Renal cortex interstitium (tissue), 11 donors: ENCODE measurements at regions not wholly inside any gene's neighbourhood (a gene's known extent, or its start where the extent isn't known, plus 50 kb on each side); places are given as distances from the start of the nearest gene placed in this dataset.
A peak's percentile ranks its signal among the peaks of the same experiment; 100 is the strongest.

Experiments used
- DNase-seq, 11 donors: peaks; one replicate each; pipeline ENCODE4 v3.0.0-alpha.2; 2013; ENCODE audit warnings: low read depth in 9 of 11, low spot score in 4 of 11; ENCODE audit errors: extremely low read depth in 1 of 11

DNA sequence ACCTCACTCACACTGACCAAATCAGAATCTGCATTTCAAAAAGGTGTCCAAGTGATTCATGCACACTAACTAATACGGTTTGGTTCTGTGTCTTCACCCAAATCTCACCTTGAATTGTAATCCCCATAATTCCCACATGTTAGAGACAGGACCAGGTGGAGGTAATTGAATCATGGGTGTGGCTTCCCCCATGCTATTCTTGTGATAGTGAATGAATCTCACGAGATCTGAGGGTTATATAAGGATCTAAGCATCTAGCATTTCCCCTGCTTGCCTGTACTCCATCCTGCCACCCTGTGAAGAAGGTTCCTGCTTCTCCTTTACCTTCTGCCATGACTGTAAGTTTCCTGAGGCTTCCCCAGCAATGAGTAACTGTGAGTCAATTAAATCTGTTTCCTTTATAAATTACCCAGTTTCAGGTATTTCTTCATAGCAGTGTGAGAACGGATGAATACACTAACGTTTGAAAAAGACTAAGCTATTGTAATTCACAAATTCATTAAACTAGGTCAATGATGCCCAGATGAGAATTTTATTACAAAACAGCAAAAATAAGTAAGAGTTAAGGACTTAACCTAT, 759.1 kb downstream of the GALC start:
- DNase-seq: no peak

DNA sequence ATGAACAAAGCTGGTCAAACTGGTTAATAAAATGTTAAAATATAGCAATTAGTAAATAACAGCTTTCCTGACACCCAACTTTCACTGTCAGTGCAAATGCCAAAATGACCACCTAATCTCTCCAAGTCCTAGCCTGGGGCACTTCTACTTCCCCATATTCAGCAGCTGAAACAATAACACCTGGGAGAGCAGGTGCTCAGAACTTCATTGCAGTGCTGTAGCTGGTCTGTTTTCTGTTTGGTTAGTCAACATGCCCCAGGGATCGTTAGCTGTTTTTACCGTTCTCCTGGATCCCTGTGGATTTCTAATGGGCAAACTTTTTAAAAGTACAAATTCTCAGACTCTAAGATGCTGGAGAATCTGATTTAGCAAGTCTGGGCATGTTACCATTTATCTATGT, 759.7 kb downstream of the GALC start:
- no peak for DNase-seq

DNA sequence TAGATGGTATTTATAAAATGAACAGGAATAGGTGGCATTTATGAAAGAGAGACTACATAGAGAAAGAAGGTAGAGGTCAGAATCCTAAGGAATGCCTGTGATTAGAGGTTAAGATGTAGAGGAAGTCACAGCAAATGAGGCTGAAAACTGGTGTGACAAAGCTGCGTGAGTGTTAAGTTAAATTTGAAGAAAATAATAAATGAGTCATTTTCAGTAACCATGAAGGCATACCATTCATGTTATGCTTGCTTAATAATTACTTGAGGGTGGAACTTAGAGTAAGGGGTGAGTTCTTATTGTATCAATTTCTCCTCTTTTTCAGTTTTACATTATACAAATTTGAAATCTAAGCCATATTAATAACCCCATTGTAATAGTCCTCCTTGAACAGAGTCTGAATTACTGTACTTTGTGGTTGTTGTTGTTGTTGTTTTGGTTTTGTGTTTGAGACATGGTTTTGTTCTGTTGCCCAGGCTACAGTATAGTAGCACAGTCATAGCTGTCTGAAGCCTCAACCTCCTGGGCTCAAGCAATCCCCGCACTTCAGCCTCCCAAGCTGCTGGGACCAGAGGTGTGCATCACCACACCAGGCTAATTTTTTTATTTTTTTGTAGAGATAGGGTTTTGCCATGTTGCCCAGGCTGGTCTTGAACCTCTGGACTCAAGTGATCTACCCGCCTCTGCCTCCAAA, 761.5 kb downstream of the GALC start:
- DNase-seq: no peak

DNA sequence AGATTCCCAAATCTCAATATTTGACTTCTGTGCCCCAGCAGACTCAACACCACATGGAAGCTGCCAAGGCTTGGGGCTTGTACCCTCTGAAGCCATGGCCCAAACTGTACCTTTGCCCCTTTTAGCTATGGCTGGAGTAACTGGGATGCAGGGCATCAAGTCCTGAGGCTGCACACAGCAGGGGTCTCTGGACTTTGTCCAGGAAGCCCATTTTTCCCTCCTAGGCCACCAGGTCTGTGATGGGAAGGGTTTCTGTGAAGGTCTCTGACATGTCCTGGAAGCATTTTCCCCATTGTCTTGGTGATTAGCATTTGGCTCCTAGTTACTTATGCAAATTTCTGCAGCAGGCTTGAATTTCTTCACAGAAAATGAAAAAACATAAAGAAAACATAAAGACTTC, 762.3 kb downstream of the GALC start:
- no peak for DNase-seq

DNA sequence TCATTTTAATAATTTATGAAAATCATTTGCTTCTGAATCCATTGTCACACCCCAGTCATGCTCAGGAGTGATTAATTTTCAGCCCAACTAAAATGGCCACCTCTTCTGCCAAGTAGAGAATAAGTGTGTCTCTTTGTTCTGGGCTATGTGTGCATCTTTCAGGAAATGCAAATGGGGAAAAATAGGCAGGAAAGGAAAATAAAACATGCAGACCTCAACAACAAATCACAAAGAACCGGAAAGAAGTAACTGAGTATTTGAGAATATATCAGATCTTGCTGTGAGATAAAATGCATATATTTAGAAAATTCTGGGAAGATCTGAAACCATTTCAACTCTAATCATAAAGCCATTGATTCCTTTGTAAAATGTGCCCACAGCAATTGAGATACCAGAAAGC, 763.9 kb downstream of the GALC start:
- no peak for DNase-seq

DNA sequence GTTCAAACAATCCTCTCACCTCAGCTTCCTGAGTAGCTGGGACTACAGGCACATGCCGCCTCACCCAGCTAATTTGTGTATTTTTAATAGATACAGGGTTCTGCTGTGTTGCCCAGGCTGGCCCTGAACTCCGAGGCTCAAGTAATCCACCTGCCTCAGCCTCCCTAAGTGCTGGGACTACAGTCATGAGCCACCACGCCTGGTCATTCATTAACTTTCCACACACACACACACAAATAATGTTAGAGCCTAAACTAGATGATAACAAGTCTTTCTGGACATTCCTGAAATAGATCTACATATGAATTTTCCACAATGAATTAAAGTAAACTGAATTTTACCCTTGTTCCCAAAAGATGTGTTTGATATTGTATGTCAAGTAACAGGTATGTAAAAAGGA, 776.0 kb downstream of the GALC start:
- no peak for DNase-seq

DNA sequence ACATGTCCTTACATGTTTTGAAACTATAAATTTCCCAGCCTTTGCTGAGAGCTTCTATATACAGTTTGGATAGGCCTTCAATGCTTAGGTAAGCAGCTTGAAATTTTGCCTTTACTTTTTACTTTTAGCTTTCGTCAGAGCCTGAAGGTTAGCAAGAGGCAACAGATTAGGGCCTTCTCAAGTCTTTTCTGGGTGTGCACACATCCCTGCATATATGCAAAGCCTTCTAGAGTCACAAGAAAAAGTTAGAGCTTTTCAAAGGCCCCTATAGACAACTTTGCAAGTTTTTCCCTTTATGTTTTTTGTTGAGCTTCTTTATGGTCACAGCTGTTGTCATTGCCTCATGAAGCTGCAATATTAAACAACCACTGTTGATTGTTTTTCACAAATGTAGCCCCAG, 778.4 kb downstream of the GALC start:
- no peak for DNase-seq

DNA sequence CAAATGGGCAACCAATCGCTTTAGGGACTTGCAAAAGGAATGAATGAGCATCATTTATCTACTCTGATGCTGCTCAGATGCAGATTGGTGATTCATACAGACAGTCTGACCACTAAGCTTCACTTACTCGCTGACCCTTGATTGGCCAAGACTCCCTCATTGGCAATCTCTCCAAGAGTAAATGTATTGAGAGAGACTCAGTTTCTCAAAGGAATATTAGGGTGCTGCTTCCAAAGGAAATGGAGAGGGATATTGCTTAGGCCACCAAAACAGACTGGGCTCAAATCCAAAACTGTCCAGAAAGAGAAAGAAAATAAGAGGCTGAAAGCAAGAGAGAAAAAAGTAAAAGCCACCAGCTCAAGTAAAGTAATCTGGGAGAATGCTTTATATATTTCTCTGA, 785.2 kb downstream of the GALC start:
- DNase-seq: no peak

DNA sequence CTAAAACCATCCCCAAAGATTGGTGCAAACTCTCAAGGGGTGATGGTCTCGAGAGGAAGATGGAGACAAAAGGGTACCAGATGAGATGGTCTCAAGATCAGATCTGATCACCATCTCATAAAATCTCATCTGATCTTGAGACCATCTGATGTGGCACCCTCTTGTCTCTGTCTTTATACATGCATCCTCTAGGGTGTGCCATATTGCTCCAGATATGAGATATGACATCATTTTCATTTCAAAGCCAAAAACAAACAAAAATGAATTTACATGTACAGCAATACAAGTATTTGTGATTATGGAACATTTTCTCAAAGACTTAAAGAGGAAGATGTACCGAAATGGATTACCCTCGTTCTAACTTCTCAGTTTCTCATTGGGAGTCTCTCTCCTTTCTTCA, 787.2 kb downstream of the GALC start:
- DNase-seq: no peak

DNA sequence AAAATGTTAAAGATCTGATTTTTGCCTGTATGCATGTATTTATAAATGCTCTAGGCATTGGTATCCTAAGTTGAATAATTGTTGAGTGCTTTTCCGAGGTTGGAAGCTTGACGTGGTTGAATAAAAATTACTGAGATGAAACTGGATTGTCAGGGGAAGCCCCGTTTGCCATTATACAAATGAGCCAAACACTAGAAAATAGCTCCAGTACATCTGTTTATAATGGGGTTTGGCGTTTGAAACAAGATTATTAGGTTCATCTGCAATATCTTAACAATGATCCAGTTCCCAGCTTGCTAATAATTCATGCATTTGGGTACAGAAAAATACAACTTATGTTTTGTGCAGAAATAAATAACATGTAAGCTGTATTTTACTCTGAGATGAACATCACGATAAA, 789.6 kb downstream of the GALC start:
- no peak for DNase-seq

DNA sequence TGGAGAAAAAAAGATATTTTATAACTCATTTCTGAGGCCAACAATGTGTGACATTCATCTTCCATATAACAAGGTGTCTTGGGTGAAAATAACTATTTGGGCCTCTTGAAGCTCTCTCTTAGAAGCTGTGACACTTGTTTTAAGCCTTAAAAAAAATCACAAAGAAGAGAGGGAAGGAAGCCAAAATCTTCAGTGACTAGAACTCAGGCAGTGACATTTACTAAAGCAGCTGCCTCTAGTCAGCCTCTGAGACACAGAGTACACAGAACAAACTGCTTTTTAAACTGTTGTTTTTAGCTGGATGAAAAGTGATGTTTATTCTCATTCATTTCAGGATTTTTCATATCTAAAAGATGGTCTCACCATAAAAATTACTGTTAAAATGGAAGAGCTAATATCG, 793.6 kb downstream of the GALC start:
- peak in 9 of 11 donors; percentile 10 to 56 (median 25) for DNase-seq

DNA sequence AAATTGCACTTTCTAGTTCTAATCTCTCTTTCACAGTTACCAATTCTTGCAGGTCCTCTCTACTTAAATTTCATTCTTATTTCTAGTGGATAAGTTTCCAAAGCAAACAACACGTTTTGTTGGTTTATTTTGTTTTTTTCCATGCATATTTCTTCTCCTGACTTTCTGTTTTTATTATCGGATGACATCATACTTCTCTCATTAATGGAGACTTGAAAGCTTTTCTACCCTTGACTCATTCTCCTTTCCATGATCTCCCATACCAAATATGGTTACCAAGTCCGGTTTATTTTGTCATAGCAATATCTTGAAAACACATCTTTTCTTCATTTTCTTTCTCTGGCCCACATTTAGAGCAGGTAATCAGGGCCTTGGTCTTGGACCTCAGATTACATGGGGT, 796.5 kb downstream of the GALC start:
- DNase-seq: no peak

DNA sequence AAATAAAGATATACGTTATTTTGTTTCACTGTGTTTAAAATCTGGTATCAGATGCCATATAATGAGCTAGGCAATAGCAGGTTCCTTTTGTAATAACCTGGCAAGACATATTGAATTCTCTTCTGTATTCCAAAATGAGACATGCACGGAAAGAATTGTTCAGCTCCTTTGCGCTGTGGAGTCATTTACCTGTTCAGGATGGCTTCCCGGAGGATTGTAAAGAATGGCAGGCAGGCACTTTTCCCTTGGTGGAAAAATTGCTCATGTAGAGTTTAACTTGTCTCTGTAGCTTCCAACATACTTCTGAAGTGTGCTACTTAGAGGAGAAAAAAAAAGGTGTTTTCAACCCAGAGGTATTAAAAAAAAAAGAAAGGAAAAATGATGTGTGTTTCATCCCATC, 805.2 kb downstream of the GALC start:
- DNase-seq: no peak

DNA sequence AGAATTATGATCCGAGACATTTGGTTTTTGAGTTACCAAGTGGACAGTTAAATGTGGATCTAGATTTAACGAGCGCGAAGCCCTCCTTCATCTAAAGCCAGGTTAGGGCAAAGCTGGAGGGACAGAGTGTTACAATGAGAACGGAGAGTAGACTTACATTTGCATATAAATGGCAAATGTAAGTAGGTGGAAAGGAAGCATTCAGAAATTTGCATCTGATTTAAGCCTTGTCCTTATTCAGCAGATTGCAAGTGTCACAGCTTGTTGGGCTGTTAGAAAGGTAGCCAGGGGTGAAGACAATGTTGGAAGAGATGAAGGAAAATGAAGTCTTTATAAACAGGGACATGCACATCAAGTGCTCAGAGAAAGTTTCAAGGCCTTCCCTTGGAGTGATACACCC, 806.2 kb downstream of the GALC start:
- DNase-seq: no peak

DNA sequence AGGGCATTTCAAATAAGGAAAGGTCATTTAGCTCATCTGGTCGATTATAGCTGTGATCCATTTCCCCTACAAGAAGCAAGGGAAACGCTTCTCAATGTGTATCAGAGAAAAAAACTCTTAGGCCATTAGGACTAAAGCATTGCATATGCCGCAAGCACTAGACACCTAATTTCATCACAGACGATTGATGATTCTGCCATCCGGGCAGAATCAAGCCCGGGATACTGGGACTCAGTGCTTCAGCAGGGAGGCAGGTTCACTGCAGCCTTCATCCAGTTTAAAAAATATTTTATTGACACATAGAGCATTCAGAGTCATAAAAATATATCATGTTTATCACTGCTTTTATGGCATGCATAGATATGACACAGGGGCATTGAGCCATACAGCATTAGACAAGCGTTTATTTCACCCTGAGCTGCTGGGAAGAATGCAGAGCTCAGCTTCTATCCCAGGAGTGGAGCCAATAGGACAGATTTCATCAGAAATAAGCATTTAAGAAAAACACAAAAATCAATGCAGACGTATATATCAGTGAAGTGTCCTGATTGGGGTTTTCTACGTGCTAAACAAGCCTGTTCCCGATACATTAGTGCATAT, 806.9 kb downstream of the GALC start:
- DNase-seq: no peak

DNA sequence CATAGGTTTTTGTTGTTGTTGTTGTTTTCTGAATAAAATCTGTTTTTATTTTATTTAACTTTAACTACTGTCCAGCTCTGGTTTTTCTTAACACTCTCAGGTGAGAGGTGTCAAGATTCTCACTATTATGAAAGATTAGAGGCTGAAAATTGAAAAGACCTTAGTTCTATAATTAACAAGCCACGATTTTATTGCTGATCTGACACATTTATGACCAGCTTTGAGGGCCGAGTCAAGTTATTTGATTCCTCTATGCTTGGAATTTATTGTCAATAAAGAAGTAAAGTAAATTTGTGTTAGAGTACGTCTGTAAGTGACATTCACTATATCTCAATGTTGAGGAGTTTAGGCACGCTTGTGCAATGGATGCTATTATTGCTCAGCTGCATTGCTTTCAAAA, 808.8 kb downstream of the GALC start:
- no peak for DNase-seq

DNA sequence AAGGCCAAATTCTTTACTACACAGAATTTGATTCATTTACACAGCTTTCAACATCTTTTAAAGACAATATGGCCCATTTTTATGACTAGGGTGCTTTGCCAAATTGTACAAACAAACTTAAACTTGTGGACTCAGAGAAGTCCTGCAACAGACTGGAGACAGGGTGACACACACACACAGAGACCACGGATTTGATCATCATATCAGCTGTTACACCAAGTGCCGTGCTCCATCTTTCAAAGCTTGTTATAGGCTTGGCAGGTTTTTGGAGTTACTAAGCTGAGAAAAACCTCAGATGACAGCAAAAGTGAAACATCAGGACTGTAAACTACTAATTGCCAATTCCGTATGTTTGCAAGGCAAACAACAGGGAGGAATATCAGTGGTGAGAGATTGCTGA, 811.7 kb downstream of the GALC start:
- no peak for DNase-seq

DNA sequence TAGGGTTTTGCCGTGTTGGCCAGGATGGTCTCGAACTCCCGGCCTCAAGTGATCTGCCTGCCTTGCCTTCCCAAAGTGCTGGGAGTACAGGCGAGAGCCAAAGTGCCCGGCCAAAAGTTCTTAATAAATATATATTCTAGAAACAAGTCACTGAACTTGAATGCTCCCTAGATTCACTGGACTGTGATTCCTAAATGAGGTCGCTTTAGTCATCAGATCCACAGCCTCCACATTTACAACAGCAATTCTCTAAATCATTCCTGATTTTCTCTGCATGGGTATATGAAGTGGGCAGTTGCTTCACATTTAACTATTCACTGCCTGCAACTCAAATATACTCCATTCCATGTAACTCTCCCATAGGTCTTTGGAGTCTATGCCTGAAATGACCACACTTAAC, 813.0 kb downstream of the GALC start:
- no peak for DNase-seq

DNA sequence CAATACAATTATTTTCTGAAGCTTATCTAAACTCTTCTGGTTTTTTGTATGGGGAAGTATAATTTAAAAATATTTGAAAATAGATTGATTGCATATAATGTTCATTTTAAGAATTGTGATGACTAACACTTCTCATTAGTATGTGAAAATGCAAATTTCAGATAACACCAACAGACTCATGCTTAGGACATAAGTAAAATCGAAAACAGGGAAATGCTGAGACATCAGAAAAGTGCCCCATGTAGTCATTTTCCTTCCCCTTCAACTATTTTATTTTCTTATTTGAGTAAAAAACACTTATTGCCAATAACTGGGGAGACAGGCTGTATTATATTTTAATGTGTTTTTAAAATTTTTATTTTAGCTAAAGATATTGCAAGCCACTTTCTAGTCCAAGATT, 814.7 kb downstream of the GALC start:
- no peak for DNase-seq

DNA sequence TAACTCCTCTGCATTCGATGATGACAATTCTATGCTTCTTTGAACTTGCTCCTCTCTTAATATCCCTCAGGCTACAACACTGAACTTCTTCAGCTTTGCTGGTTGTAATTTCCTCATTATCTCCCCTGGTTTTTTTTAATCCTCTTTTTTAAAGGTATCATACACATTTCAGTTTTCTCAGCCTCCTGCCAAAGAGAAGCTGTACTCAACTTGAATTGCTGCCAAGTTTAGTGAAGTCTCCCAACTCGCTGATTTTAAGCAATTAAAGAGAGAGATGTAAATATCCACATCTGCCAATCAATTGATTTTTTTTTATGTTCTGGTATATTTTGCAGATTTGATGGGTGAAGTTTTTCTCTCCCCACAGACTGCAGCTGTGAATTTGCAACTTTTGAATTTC, 817.8 kb downstream of the GALC start:
- DNase-seq: no peak

DNA sequence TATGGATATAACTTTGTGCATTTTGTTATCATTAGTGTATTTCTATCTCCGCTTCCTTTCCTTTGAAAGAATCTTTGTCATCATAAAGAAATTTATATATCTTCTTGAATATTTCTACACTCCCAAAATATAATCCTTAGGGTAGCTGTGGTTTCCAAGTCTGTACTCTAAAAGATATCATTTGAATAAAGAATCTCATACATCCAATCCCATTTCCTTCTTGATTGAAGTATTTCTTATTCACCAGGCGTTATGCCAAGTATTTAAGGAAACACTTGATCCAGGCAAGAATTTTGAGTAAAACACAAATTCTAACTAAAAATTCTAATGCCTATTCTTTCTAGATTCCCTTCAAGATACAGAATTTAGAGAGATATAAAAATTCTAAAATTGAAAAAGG, 821.8 kb downstream of the GALC start:
- no peak for DNase-seq
